Fibroblast of skin of left biceps (primary cell): ENCODE measurements at regions not wholly inside any gene's neighbourhood (a gene's known extent, or its start where the extent isn't known, plus 50 kb on each side); places are given as distances from the start of the nearest gene placed in this dataset.
"Not testable (repeated sequence)": the region's sequence is repeated elsewhere in the genome, so short reads cannot be mapped to it uniquely, and the experiment has no call there.

ENCODE experiments used
- DNase-seq, 2 experiments: peaks; one replicate each; pipeline ENCODE4 v3.0.0-alpha.2; 2013; ENCODE audit warnings: low read depth in 2 of 2

GRCh38 chr3:40895109-40895508 lies 304.2 kb upstream of the CTNNB1 start:
- DNase-seq, result no peak

- no peak for DNase-seq
Measured at GRCh38 chr3:40899286-40899712, 300.0 kb upstream of the CTNNB1 start.

- no peak for DNase-seq
Measured at GRCh38 chr3:40901298-40901697, 298.0 kb upstream of the CTNNB1 start.

GRCh38 chr3:40901796-40902195 lies 297.5 kb upstream of the CTNNB1 start:
- DNase-seq, result no peak

- DNase-seq, result not testable (repeated sequence)
Measured at GRCh38 chr3:40907907-40908465, 291.3 kb upstream of the CTNNB1 start.

- DNase-seq, result no peak
Measured at GRCh38 chr3:40908612-40909011, 290.7 kb upstream of the CTNNB1 start.

GRCh38 chr3:40911264-40911663 lies 288.0 kb upstream of the CTNNB1 start:
- DNase-seq, result no peak

- no peak for DNase-seq
Measured at GRCh38 chr3:40911928-40912327, 287.4 kb upstream of the CTNNB1 start.

- DNase-seq, result no peak
Measured at GRCh38 chr3:40912461-40912860, 286.8 kb upstream of the CTNNB1 start.

- no peak for DNase-seq
Measured at GRCh38 chr3:40913192-40913591, 286.1 kb upstream of the CTNNB1 start.

- no peak for DNase-seq
Measured at GRCh38 chr3:40913641-40914040, 285.7 kb upstream of the CTNNB1 start.

- DNase-seq, result no peak
Measured at GRCh38 chr3:40914475-40914874, 284.8 kb upstream of the CTNNB1 start.

- DNase-seq, result no peak
Measured at GRCh38 chr3:40915346-40915865, 283.9 kb upstream of the CTNNB1 start.

- DNase-seq, result no peak
Measured at GRCh38 chr3:40920041-40920440, 279.3 kb upstream of the CTNNB1 start.

- no peak for DNase-seq
Measured at GRCh38 chr3:40921251-40921650, 278.1 kb upstream of the CTNNB1 start.

GRCh38 chr3:40923143-40923542 lies 276.2 kb upstream of the CTNNB1 start:
- DNase-seq, result no peak

GRCh38 chr3:40923651-40924050 lies 275.7 kb upstream of the CTNNB1 start:
- DNase-seq, result no peak

- DNase-seq, result no peak
Measured at GRCh38 chr3:40924559-40925141, 274.7 kb upstream of the CTNNB1 start.

- DNase-seq, result no peak
Measured at GRCh38 chr3:40925231-40925630, 274.1 kb upstream of the CTNNB1 start.

- DNase-seq, result no peak
Measured at GRCh38 chr3:40930131-40930538, 269.2 kb upstream of the CTNNB1 start.

- DNase-seq, result no peak
Measured at GRCh38 chr3:40930756-40931155, 268.5 kb upstream of the CTNNB1 start.

GRCh38 chr3:40938591-40938990 lies 260.7 kb upstream of the CTNNB1 start:
- DNase-seq, result no peak

- no peak for DNase-seq
Measured at GRCh38 chr3:40939030-40939740, 260.1 kb upstream of the CTNNB1 start.
